Hepatocyte (in vitro differentiated cells): ENCODE measurements at regions not wholly inside any gene's neighbourhood (a gene's known extent, or its start where the extent isn't known, plus 50 kb on each side); places are given as distances from the start of the nearest gene placed in this dataset.

Experiments
- DNase-seq: peaks from one replicate; pipeline ENCODE4 v3.0.0-alpha.2; 2016; ENCODE audit warnings: low spot score
- H2AFZ ChIP-seq: fragments of 200-600 bp; sonication (generic); 2 replicates; pipeline ENCODE4 v1.6.0; 2016; ENCODE audit warnings: antibody characterized with exemption, mild to moderate bottlenecking
- H3K27ac ChIP-seq: fragments of 200-600 bp; sonication (generic); 2 replicates; pipeline ENCODE4 v1.5.1; 2016; ENCODE audit warnings: mild to moderate bottlenecking
- H3K27me3 ChIP-seq: fragments of 200-600 bp; sonication (generic); 2 replicates; pipeline ENCODE4 v1.6.1; 2016
- H3K36me3 ChIP-seq: fragments of 200-600 bp; sonication (generic); replicated peaks from 2 replicates; pipeline ENCODE4 v1.5.1; 2016; ENCODE audit warnings: low read depth; ENCODE audit not compliant: insufficient read depth
- H3K4me1 ChIP-seq: fragments of 200-600 bp; sonication (generic); 2 replicates; pipeline ENCODE4 v1.5.1; 2016; ENCODE audit warnings: mild to moderate bottlenecking, moderate library complexity; ENCODE audit not compliant: insufficient read depth
- H3K4me2 ChIP-seq: fragments of 200-600 bp; sonication (generic); 2 replicates; pipeline ENCODE4 v1.6.0; 2016
- H3K4me3 ChIP-seq: fragments of 200-600 bp; sonication (generic); 2 replicates; pipeline ENCODE4 v1.5.1; 2016; ENCODE audit warnings: mild to moderate bottlenecking
- H3K79me2 ChIP-seq: fragments of 200-600 bp; sonication (generic); 2 replicates; pipeline ENCODE4 v1.6.0; 2017; ENCODE audit warnings: mild to moderate bottlenecking
- H3K9me2 ChIP-seq: fragments of 200-600 bp; sonication (generic); replicated peaks from 2 replicates; pipeline ENCODE4 v1.6.0; 2017; ENCODE audit warnings: mild to moderate bottlenecking; ENCODE audit not compliant: insufficient read depth
- H3K9me3 ChIP-seq: fragments of 200-600 bp; sonication (generic); 2 replicates; pipeline ENCODE4 v1.5.1; 2016; ENCODE audit warnings: low read depth, mild to moderate bottlenecking
- H4K20me1 ChIP-seq: fragments of 200-600 bp; sonication (generic); 2 replicates; pipeline ENCODE4 v1.6.0; 2016; ENCODE audit warnings: mild to moderate bottlenecking; ENCODE audit not compliant: insufficient read depth, poor library complexity, severe bottlenecking
- EZH2 ChIP-seq: fragments of 200-600 bp; sonication (generic); IDR thresholded peaks from 2 replicates; pipeline ENCODE4 v1.6.1; 2016; ENCODE audit warnings: antibody characterized with exemption, mild to moderate bottlenecking, borderline replicate concordance
- EZH2phosphoT487 ChIP-seq: fragments of 200-600 bp; sonication (generic); IDR thresholded peaks from one replicate; pipeline ENCODE4 v1.6.1; 2018; ENCODE audit warnings: antibody characterized with exemption, mild to moderate bottlenecking, low read depth, moderate library complexity; ENCODE audit not compliant: unreplicated experiment, severe bottlenecking
- WGBS: methylation state at CpG from one replicate; pipeline ENCODE4 v1.1.6; 2016; ENCODE audit warnings: low lambda C conversion rate; ENCODE audit errors: missing lambda C conversion rate; 5-methylcytosine and 5-hydroxymethylcytosine counted together
- TF ChIP-seq, protein P1 (sequence below): fragments of 200-600 bp; sonication (generic); IDR thresholded peaks from 2 replicates; pipeline ENCODE4 v1.5.1; 2016; ENCODE audit warnings: antibody characterized with exemption, mild to moderate bottlenecking; ENCODE audit not compliant: poor library complexity

DNA sequence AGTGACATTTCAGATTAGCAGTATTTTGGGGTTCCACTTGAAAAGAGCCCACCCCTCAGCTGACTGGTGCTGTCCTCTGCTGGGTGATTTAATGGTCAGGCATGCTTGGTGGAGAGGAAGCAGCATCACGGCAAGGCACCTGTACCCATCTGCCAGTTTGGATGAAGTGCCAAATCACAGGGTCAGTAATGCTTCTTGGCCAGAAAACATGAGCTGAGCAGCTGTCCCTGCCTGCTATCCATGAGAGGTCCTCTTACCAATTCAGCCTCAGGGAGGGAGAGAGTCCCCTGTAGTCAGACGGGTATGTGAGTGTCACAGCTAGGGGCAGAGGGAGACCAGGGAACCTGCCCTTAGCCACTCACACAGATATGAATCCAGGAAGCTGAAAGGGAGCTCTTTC lies 137.9 kb downstream of the SEC61B start:
- Histone ChIP-seq H4K20me1 (no peaks in the 10 kb centered on the region), H2AFZ (no peak overlapping the region), H3K4me3 (no peak overlapping the region), H3K27ac (no peak overlapping the region), H3K36me3 (no peaks in the 10 kb centered on the region), H3K4me2 (no peak overlapping the region), H3K27me3 (peaks cover 33% of the 10 kb centered on the region), H3K9me2 (no peaks in the 10 kb centered on the region), H3K79me2 (no peaks in the 10 kb centered on the region), H3K9me3 (no peaks in the 10 kb centered on the region), H3K4me1 (no peaks in the 10 kb centered on the region)
- 73% methylated on average over 2 of the region's 2 CpGs for WGBS
- TF ChIP-seq EZH2 (no peak), EZH2phosphoT487 (no peak)
- TF ChIP-seq, protein P1, sequence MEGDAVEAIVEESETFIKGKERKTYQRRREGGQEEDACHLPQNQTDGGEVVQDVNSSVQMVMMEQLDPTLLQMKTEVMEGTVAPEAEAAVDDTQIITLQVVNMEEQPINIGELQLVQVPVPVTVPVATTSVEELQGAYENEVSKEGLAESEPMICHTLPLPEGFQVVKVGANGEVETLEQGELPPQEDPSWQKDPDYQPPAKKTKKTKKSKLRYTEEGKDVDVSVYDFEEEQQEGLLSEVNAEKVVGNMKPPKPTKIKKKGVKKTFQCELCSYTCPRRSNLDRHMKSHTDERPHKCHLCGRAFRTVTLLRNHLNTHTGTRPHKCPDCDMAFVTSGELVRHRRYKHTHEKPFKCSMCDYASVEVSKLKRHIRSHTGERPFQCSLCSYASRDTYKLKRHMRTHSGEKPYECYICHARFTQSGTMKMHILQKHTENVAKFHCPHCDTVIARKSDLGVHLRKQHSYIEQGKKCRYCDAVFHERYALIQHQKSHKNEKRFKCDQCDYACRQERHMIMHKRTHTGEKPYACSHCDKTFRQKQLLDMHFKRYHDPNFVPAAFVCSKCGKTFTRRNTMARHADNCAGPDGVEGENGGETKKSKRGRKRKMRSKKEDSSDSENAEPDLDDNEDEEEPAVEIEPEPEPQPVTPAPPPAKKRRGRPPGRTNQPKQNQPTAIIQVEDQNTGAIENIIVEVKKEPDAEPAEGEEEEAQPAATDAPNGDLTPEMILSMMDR, result no peak
- DNase-seq, result no peak

DNA sequence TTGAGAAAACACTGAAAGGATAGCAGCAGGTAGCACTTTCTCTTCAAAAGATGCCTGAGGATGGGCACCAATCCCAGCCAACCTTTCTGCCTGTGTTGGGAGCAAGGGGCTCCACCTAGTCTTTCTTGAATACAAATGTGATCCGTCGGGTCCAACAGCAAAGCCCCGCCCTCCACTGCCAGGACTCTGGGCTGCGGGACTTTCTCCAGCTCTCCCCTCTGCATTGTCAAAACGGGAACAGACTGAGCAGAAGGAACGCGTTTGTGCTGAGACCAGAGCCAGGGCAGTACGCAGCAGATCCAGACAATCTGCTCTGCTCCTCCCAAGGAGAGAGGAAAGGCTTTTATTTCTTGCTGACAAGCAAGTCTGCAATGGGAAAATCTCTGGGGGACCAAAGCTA lies 139.7 kb downstream of the SEC61B start:
- Histone ChIP-seq H3K4me1 (no peaks in the 10 kb centered on the region), H2AFZ (no peak overlapping the region), H3K9me3 (no peaks in the 10 kb centered on the region), H3K27me3 (peaks cover 33% of the 10 kb centered on the region), H4K20me1 (no peaks in the 10 kb centered on the region), H3K4me2 (no peak overlapping the region), H3K4me3 (no peak overlapping the region), H3K9me2 (no peaks in the 10 kb centered on the region), H3K27ac (no peak overlapping the region), H3K36me3 (no peaks in the 10 kb centered on the region), H3K79me2 (no peaks in the 10 kb centered on the region)
- TF ChIP-seq EZH2phosphoT487 (no peak), EZH2 (no peak)
- TF ChIP-seq, protein P1, result no peak
- DNase-seq, result no peak
- 18% methylated on average over 8 of the region's 8 CpGs for WGBS

DNA sequence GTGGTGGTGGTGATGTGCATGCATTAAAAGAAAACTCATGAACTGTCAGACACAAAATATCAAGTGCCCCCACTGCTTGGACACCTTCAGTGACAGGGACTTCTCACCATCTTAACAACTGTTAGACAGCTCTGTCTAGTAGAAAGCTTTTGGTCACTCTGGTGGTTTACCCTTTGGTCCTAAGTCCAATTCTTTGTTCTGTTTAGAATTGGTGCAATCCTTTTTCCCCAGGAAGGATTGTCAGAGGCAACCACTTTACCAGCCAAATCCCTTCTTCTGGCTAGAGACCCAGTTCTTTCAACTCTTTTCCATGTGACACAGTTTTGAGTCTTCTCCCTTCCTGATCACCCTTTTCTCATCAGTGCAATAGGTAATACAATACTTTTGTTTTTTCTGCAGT lies 140.2 kb downstream of the SEC61B start:
- TF ChIP-seq EZH2phosphoT487 (no peak), EZH2 (no peak)
- TF ChIP-seq, protein P1, result no peak
- Histone ChIP-seq H3K4me3 (no peak overlapping the region), H3K27ac (no peak overlapping the region), H3K9me2 (no peaks in the 10 kb centered on the region), H2AFZ (no peak overlapping the region), H3K9me3 (no peaks in the 10 kb centered on the region), H3K79me2 (no peaks in the 10 kb centered on the region), H3K4me1 (no peaks in the 10 kb centered on the region), H4K20me1 (no peaks in the 10 kb centered on the region), H3K27me3 (peaks cover 33% of the 10 kb centered on the region), H3K4me2 (no peak overlapping the region), H3K36me3 (no peaks in the 10 kb centered on the region)
- DNase-seq, result no peak

DNA sequence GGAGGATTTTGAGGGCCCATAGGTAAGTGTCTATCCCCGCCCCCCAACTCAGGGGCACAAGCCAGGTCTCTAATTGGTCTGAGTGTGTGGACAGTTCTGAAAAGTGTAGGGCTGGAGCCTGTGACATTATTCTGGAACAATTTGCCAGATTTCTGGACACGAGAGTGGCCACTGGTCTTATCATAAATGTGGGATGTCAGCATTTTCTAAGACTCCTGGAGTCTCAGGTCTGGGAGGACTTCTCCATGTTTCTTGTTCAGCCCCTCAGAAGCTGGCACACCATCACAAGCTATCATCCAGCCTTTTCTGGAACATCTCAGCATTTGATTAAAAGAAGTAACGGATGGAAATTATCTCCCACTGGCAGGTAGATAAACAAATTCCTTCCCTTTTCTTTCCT lies 141.4 kb downstream of the SEC61B start:
- no peaks in the 10 kb centered on the region for H3K79me2 ChIP-seq
- no peaks in the 10 kb centered on the region for H4K20me1 ChIP-seq
- H3K36me3 ChIP-seq, result no peaks in the 10 kb centered on the region
- WGBS, result 79% methylated on average over 3 of the region's 3 CpGs
- H3K4me1 ChIP-seq, result no peaks in the 10 kb centered on the region
- no peak overlapping the region for H3K27ac ChIP-seq
- DNase-seq, result no peak
- no peak overlapping the region for H3K4me2 ChIP-seq
- no peak overlapping the region for H2AFZ ChIP-seq
- no peaks in the 10 kb centered on the region for H3K9me3 ChIP-seq
- H3K27me3 ChIP-seq, result peaks cover 33% of the 10 kb centered on the region
- no peaks in the 10 kb centered on the region for H3K9me2 ChIP-seq
- no peak overlapping the region for H3K4me3 ChIP-seq
- TF ChIP-seq, protein P1, result no peak
- TF ChIP-seq EZH2, result no peak
- no peak for TF ChIP-seq EZH2phosphoT487
